Right kidney (tissue), 1 donor: ENCODE measurements at regions not wholly inside any gene's neighbourhood (a gene's known extent, or its start where the extent isn't known, plus 50 kb on each side); places are given as distances from the start of the nearest gene placed in this dataset.

Source experiments
- DNase-seq: peaks from one replicate; pipeline ENCODE4 v3.0.0-alpha.2; 2016

DNA sequence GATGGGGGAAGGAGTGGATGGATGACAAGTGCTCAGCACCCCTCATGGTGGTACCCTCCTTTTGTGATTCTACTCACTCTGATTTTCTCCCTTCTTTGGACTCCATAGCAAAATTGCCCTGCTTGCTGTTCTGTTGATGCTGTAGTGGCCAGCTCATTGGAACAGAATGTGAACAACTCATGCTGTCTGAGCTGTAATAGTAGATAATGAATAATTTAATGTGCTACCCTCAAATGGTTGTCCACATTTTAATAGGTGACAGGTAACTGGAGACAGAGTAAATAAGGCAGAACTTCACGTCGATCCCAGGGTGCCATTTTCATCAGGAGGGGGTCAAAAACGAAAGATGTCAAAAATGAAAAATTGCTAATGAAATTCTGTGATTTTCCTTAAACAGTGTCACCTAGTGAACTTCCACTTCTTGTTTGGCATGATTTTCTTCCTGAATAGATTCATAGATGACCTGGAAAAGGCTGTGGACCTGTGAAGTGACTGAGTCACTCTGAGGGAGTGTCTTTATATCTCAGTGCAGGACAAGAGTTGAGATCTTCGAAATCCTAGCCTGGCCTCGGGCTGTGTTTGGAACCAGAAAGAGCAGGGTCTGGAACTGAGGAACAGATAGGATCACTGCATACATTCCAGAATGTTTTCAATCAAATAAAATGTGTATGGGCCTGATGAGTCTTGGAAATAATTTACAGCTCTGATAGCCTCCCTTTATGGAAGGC is 270.2 kb downstream of the PSAT1 start:
- DNase-seq = no peak

- DNase-seq = no peak
Observed at GRCh38 chr9:78567693-78568092, 270.8 kb downstream of the PSAT1 start.

DNA sequence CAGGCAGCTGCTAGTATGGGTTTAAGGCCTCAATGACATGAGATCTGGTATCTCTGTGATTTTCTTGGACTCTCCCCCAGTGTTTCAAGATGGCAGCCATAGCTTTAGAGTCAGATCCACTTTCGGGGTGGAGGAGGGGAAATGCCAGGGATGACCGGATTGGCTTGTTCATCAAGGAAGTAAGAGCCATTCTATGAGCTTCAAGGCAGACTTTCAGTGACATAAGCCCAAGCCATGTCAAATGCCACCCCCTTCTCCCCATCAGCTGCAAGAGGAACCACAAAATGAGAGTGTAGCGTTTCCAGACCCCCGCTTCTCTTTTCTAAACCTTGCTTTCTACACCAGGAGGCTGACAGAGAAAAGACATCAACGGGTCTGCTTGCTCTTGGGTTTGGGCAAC is 271.8 kb downstream of the PSAT1 start:
- DNase-seq = no peak

GRCh38 chr9:78572266-78572665 is 275.3 kb downstream of the PSAT1 start:
- DNase-seq = no peak

GRCh38 chr9:78573205-78573604 is 276.3 kb downstream of the PSAT1 start:
- no peak for DNase-seq

DNA sequence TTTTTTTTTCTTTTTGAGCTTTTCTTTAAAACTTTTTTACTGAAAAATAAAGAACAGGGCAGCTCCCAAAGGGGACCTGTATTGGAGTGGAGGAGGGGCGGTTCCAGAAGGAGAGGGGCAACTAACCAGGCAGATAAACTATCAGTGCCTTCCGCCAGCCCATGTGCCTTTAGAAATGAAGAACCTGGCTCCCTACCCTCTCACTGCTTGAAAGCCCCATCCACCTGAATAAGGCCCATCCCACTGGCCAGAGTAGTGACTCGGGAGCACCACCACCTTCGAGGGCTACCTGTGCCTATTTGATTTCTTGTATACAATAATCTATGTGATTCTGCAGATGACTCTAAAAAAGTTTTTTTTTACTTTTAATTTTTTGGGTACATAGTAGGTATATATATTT is 276.7 kb downstream of the PSAT1 start:
- DNase-seq = no peak

DNA sequence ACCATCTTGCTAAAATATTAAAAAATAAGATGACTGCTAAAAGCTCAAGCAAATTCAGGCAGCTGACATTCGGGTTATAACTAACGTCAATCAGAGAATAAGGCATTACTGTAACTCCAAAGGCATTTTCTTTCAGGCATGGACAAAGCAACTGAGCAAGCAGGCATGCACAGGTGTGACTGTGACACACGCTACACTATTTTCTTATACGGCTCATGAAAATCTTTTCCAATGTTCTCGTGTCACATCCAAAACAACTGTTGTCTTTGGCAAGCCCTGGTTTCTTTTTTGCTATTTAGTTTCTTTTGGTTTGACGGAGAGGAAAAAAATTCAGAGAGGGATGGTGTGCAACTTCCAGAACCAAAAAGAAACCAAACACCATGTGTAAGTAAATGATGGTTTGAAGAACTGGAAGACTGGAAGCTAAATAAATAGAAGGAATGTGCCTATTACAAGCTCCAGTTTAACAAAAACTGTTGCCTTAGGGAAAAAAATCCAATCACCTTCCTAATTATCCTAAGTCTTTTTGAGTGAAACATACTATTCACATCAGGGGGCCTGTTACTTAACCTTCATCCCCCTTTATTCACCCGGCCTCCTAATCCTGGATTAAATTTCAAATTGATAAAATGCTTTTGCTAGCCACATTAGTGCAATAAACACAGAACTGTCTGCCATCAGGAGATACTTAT is 277.6 kb downstream of the PSAT1 start:
- no peak for DNase-seq

DNA sequence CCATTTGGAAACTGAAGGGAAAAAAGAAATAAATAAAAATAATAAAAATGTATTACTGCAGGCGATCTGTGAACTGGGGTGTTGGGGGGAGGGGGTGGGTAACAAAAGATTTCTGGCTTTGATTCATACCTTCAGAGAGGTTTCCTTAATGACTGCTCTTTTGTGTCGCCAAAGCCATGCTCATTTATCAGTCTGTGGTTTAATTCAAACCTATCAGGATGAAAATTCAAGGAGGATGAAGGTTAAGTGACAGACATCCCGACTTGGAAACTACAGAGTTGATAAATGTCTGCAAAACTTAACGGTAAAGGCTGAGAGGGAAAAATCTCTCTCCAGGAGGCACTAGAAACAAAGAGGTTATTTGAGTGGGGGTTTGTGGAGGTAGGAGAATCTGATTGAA is 278.2 kb downstream of the PSAT1 start:
- peak; percentile 7 for DNase-seq

GRCh38 chr9:78575771-78576170 is 278.8 kb downstream of the PSAT1 start:
- DNase-seq = no peak

DNA sequence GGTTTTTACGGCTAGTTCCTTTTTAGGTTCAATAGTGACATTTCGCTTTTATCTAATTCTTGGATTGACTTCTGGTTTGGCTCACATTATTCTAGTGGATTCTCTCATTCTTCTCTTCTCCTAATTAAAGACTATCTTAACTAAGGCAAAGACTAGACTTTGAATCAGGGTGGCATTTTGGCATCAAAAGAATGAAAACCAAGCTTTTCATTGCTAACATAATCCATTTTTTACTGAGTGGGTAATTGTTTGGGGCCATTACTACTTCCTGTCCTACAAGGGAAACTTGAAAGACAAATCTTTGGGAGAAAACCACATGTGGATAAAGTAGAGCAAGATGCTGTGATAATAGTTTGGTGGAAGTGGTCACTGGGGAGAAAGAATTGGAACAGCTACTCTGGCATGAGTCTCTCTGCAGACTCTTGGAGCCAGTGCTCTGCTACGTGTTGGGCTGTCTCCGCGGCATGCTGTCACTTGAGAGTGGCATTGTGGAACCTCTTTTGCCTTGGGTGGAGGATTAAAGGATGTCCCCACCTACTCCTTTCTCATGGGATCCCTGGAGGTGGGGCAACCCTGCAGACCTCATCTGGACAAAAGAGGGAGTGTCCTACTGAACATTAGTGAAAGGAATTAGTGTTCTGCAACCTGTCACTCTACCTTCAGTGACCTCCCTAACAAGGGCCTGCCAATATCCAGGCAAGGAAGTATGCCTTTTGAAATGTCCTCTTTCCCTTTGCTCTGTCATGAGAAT is 280.4 kb downstream of the PSAT1 start:
- DNase-seq = no peak

DNA sequence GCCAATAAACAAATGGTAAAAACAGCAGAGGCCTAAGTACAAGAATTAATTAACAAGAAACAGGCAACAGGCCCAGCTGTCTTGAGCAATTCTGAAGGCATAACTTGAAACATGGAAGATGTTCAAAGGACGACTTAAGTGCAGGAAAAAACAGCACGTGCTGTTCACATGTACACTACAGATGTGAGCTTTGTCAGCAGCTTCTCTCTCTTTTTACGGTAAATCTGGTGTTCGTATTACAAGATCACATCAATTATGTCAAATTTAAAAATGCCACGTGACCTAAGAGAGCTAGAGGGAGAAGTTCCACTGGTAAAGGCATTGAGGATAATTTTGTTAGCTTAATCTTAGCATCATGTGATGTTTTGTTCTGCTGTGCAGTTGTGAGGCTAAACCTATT is 281.1 kb downstream of the PSAT1 start:
- DNase-seq = no peak

- no peak for DNase-seq
Observed at GRCh38 chr9:78582821-78583220, 285.9 kb downstream of the PSAT1 start.

DNA sequence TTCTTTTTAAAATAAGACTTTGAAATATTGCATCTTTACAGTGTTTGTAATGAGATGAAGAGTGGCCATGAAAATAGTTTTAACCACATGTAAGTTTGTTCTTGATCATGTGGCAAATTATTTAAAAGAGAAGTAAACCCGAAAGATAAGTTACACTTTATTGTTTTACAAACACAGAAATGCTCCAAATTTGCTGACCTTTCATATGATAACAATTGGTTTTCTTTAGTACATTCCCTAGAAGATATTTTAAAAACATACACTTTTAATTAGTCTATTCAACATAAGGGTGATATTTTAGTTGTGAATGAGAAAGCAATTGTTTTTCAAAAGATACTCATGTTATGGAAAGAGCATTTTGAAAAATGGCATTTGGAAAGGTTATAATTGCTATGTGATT is 287.7 kb downstream of the PSAT1 start:
- DNase-seq = no peak

GRCh38 chr9:78585909-78586308 is 289.0 kb downstream of the PSAT1 start:
- no peak for DNase-seq

GRCh38 chr9:78590068-78590467 is 293.1 kb downstream of the PSAT1 start:
- DNase-seq = no peak

DNA sequence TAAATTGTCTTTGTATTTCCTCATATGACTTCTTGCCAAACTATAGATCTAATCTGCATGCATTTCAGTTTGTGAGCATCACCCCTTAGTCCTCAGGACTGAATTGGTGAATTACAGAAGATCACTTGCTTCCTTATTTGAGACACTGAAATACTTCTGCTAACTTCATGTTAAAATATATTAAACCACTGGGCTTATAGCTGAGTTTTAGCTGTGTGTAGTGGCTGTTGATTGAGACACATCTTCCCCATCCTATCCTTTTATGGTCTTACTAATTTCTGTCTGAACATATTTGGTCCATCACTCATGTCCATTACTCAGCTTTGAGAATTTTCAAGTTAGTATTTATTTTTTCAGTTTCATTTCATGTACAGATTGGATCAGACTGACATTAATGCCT is 295.9 kb downstream of the PSAT1 start:
- no peak for DNase-seq

- DNase-seq = no peak
Observed at GRCh38 chr9:78595200-78595945, 298.4 kb downstream of the PSAT1 start.

GRCh38 chr9:78596346-78596745 is 299.4 kb downstream of the PSAT1 start:
- no peak for DNase-seq

DNA sequence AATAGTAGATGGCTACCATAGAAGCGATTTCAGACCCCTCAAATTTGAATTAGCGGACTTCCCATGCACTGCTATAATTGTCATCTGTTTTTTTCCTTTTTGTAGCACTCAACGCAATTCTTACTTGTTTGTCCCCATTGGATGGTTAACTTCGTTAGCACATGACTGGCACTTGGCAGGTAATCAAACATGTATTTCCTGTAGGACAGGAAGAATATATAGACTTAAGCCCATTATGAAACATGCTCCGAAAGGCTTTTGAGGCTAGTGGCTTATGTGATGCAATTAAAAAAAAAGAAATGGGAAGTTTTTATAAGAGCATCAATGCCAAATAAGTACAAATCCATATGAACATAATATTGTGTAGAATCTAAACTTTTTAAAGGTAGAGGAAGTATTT is 301.2 kb downstream of the PSAT1 start:
- no peak for DNase-seq

GRCh38 chr9:78599926-78600325 is 303.0 kb downstream of the PSAT1 start:
- no peak for DNase-seq

DNA sequence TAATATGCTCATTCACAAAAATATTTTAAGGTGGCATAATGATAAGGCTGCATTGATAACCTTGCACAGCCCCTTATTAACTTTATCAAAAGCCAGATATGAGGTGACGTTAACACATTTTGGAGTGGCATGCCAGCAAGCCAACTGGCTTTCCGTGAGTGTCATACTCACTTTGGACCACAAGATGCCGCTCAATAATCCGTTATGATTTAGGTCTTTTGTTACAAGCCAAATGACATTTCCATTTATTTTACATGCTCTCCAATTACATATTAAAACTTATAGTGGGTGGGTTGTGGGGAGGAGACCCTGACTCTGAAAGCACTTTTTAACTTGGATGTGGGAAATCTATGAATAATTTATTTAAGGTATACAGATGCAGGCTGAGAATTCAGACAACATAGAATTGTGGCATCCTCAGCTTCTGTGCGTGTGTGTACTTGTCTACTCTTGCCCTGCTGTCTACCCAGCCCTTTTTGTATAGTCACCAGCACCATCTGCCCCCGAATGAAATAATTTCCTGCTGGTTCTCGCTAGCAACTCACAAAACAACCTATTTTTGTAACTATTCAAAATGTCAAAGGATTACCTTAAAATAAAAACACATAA is 305.1 kb downstream of the PSAT1 start:
- DNase-seq = peak; percentile 31
